ENCODE measurements at regions not wholly inside any gene's neighbourhood (a gene's known extent, or its start where the extent isn't known, plus 50 kb on each side); places are given as distances from the start of the nearest gene placed in this dataset.

DNA sequence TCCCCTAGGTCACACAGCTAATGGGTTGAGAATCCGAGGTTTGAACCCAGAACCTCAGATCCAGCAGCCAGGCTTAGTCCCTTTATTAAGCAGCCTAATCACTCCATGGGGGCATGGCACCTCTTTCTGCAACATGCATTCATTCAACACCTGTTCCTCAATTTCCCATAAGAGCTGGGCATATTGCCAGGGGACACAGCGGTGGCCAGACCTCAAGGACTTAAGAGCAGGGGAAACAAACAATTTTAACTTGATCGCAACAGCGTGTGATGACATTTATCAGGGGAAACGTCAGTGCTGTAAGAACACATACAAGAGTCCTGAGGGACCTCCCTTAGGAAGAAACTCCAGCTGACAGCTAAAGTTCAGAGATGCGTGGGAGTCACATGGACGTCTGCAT, 267.4 kb upstream of the CDH4 start:
- DNase-seq = no peak

- no peak for DNase-seq
These were observed 265.4 kb upstream of the CDH4 start for GRCh38 chr20:60986506-60987156.

DNA sequence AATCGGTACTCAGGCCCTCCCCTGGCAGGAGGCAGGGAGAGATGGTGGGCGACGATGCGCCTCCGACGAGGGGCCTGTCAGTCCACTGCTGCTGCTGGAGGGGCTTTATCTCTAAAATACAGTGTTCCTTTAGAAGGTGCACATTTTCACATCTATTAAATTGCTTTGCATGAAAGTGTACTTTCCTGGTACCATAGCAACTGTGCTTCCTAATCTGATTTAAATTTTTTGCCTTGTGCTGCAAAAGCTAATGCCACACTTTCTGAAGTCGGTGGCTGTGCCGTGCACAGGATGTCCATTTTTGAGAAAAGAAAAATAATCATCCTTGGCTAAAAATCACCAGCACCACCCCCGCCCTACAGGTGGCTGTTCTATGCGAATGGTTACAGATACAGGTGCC, 262.0 kb upstream of the CDH4 start:
- DNase-seq = no peak

DNA sequence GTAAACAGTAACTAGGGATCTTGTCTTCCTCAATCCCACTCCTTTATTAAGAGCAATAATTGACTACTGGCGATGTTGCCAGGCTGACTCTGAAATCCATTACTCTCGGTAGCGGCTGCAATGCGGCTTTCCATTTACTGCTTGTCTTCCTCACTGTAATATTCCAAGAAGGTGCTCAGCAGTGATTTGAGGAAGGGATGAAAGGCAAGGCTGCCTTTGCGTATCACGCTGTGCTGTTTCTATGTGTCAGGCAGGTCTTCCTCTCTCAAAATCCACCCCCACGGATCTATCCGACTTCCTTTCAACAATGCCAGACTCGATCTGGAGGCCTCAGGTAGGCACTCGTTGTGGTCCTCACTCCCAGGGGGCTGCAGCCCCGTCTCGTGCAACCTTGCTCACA, 261.4 kb upstream of the CDH4 start:
- no peak for DNase-seq

- no peak for DNase-seq
These were observed 258.5 kb upstream of the CDH4 start for GRCh38 chr20:60993433-60994044.

GRCh38 chr20:60999250-60999649, 252.8 kb upstream of the CDH4 start:
- DNase-seq = no peak

DNA sequence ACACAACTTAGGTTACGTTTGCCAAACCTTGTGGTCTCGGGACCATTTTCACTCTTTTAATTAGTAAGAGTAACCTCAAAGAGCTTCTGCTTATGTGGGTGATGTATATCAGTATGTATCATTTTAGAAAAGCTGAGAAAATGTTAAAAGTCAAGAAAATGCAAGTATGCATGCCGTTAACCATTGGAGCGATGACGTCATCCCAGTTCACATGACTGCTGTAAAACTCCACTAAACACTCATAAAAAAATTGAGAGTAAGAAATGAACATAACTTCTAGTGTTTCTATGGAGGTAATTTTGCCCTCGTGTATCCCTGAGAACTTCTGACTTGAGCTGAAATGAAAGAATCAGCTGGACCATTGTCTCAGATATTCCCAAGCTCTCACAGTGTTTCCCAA, 250.0 kb upstream of the CDH4 start:
- no peak for DNase-seq

- DNase-seq = no peak
These were observed 237.6 kb upstream of the CDH4 start for GRCh38 chr20:61014491-61014890.

DNA sequence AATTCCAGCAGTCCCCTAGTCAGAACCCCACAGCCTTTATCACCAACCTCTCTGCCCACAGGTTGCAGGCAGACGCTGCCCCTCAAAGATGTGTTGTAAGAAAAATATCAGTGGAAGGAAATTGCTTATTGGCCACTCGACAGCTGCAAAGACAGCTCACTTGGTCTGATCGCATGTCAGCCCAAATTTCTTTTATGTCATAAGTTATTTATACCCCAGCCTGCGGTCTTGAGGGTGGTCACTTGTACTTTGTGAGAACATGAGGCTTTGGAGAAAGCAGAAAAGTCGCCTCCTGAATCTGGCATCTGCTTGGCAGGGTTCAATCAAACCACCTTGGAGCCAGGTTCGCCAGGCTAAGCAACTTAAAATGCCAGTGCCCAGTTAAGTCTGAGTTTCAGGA, 236.5 kb upstream of the CDH4 start:
- no peak for DNase-seq

DNA sequence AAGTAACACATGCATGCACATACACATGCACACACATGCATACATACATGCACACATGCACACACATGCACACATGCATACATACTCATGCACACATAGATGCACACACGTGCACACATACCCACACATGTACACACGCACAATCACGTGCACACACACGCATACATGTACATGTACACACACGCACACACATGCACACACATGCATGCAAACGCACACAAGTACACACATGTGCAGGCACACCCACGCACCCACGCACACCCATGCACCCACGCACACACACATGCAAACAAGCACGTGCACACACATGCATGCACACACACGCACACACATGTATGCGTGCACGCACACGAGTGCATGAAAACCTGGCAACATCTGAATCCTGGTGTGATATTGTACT, 232.7 kb upstream of the CDH4 start:
- DNase-seq = no peak

DNA sequence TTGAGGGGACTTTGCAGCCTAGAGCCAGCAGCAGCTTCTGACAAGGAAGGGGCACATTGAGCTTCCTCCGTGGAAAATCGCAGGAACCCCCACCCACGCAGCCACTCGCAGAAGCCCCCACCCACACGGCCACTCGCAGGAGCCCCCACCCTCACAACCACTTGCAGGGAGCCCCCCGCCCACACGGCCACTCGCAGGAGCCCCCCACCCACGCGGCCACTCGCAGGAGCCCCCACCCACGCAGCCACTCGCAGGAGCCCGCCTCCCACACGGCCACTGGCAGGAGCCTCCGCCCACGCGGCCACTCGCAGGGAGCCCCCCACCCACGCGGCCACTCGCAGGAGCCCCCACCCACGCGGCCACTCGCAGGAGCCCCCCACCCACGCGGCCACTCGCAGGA, 228.4 kb upstream of the CDH4 start:
- no peak for DNase-seq

- DNase-seq = no peak
These were observed 227.7 kb upstream of the CDH4 start for GRCh38 chr20:61024390-61024789.

DNA sequence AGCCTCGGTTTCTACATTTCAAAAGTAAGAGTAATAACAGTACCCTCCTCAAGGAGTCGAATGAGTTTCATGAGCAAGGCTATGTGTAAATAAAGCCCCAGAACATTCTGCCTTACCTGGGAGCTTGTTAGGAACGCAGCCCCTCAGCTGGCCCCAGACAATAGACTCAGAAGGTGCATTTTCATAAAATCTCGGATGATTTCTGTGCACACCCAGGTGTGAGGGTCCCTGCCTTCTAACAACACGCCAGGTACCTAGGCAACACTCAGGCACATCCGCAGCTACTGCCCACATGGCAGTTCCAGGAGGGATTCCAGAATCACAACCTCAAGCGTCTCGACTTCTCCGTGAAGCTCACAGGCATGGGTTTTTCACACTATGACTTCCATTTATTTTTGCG, 226.5 kb upstream of the CDH4 start:
- DNase-seq = no peak

DNA sequence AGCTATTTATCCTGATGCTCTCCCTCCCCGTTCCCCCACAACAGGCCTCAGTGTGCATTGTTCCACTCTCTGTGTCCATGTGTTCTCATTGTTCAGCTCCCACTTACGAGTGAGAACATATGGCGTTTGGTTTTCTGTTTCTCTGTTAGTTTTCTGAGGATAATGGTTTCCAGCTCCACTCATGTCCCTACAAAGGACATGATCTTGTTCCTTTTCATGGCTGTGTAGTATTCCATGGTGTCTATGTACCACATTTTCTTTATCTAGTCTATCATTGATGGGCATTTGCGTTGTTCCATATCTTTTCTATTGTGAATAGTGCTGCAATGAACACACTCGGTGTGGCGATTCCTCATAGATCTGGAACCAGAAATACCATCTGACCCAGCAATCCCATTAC, 225.9 kb upstream of the CDH4 start:
- DNase-seq = no peak

- DNase-seq = no peak
These were observed 225.3 kb upstream of the CDH4 start for GRCh38 chr20:61026731-61027130.

DNA sequence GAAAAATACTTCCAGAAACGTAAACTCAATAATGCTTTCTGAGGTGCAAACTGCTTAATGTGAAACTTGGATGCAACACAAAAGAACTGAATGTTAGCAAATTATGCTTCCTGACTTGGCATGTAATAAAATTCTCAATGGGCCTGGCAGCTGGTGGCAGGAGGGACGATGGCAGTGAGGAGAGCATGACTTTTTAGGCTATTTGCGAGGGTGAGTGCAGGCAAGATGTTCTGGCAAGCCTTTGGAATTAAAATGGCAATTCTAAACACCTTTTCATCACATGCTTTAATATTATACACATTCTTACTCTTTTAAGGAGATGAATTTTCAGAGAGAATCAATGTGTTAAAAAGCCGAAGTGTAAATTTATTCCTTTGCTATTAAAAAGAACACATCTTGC, 224.8 kb upstream of the CDH4 start:
- DNase-seq = no peak

DNA sequence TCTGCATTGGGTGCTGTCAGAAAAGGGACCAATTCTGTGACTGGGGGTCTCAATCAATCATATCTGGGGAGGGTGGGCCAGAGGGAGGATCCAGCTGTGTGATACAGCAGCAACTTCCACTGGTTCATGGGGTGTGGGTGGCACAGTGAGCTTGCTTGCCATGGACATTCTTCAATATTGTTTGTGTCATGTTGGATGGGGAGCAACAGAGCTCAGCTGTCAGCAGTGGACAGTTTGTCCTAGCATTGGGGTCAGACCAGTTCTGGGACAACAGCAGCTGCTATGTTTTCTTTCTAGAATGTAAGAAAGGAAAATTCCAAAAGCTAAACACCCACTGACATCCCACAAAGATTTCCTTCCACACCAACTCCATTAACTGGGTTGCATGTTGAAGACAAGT, 221.9 kb upstream of the CDH4 start:
- no peak for DNase-seq

- no peak for DNase-seq
These were observed 220.8 kb upstream of the CDH4 start for GRCh38 chr20:61031101-61031830.

GRCh38 chr20:61037498-61037897, 214.6 kb upstream of the CDH4 start:
- no peak for DNase-seq

DNA sequence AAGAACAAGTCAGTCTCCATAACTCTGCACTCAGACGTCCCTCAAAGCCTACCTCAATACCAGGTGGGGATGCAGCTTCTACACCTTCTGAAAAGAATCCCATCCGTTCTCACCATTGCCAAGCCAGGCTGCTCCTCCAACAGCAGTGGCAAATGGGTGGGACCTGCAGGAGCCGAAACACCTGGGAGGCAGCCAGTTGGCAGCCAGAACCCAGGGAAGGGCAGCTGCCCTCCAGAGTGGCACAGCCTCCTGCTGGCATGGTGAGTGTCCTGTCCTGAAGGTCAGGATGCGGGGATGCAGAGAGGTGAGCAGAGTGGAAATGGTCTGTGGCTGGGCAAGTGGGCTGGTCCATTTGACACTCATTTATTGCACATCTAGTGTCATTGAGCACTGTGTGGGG, 210.6 kb upstream of the CDH4 start:
- no peak for DNase-seq

DNA sequence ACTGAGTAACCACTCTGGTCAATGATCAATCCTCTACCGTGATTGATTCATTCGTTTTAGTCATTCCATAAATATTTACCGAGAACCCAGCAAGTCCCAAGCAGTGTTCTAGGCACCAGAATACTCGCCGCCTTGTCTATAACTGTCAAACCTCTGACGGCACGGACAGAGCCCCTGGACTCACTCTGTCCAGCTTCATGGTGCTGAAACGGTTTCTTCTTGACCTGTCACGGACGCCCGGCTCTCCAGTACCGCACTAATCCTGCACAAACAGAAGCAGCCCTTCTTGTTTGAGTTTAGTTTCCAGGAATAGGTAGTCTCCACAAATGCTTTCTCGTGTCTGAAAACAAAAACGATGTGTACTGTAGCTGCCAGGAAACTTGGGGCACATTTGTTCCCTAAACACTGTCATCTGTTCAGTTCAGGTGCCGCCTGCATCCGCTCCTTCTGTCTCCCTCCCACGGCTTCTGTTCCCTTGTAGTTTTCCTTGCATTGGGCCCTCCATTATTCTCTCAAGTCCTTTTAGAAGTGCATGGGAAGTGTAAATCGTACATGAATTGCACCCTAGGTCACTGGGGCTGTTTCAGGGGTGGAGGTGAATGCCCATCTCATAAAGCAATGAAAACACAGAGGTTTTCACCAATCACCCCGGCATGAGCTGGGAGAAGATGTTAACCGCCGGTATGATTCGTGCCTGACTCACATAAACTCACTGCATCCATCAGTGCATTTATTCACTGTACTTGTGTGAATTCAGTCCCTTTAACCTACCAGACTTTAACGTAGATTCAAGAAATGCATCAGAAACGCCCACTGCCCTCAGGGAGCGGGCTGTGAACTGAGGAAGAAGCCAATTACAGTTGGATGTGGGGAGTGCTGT, 209.3 kb upstream of the CDH4 start:
- no peak for DNase-seq

DNA sequence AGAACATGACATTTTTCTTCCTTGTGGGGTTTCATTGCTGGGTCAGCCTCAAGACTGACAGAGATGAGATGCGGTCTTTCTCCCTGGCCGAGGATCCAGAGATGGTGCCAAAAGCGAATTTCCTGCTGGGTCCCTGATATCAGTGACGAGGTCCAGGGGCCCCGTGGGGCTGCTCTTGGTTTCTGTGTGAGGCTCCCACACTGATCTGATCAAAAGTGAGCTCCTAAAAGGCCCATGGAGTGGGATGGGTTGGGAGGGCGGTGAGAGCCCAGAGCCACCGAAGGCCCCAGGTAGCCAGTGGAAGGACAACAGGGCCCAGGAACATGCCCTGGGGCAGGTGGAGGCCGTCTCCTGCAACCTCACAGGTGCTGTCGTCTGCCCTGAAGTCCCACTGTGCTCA, 208.4 kb upstream of the CDH4 start:
- no peak for DNase-seq

DNA sequence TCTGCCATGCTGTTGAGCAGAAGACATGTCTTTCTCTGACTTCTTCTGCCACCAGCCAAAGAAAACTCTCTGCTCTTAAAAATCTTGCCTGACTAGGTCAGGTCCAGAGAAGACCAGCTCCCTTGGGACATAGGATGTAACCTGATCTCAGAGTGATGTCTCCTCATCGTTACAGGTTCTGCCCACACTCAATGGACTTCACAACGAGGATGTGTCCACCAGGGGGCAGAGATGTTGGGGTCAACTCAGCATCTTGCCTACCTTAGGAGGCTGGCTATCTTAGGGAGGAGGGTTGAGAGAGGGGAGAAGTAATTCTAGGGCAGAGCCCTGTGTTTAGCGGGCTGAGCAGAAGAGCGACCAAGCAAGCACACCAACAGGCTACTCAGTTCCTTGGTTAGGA, 207.6 kb upstream of the CDH4 start:
- DNase-seq = no peak

- no peak for DNase-seq
These were observed 207.0 kb upstream of the CDH4 start for GRCh38 chr20:61045091-61045490.
